VCaP (cell line): ENCODE measurements at regions not wholly inside any gene's neighbourhood (a gene's known extent, or its start where the extent isn't known, plus 50 kb on each side); places are given as distances from the start of the nearest gene placed in this dataset.

Experiments used
- H3K27ac ChIP-seq: fragments of 450-650 bp; 2 replicates; pipeline ENCODE4 v1.5.1; 2017
- CTCF ChIP-seq: fragments of 450-650 bp; conservative IDR thresholded peaks from 2 replicates; pipeline ENCODE4 v1.5.1; 2017; ENCODE audit warnings: mild to moderate bottlenecking, moderate library complexity

GRCh38 chr2:155178921-155179320 lies 480.4 kb downstream of the KCNJ3 start:
- H3K27ac ChIP-seq: no peak overlapping the region
- TF ChIP-seq CTCF: no peak

- no peak overlapping the region for H3K27ac ChIP-seq
- no peak for TF ChIP-seq CTCF
Observed at GRCh38 chr2:155176345-155176744, 477.9 kb downstream of the KCNJ3 start.

GRCh38 chr2:155169317-155169716 lies 470.8 kb downstream of the KCNJ3 start:
- no peak for TF ChIP-seq CTCF
- H3K27ac ChIP-seq: no peak overlapping the region

- TF ChIP-seq CTCF: no peak
- no peak overlapping the region for H3K27ac ChIP-seq
Observed at GRCh38 chr2:155162494-155162893, 464.0 kb downstream of the KCNJ3 start.

- H3K27ac ChIP-seq: no peak overlapping the region
Observed at GRCh38 chr2:155161314-155161713, 462.8 kb downstream of the KCNJ3 start.

GRCh38 chr2:155157711-155158110 lies 459.2 kb downstream of the KCNJ3 start:
- no peak overlapping the region for H3K27ac ChIP-seq
- TF ChIP-seq CTCF: no peak

More at GRCh38 chr2:155161314-155161713, 462.8 kb downstream of the KCNJ3 start:
- no peak for TF ChIP-seq CTCF

GRCh38 chr2:155157065-155157464 lies 458.6 kb downstream of the KCNJ3 start:
- no peak for TF ChIP-seq CTCF
- no peak overlapping the region for H3K27ac ChIP-seq

- no peak overlapping the region for H3K27ac ChIP-seq
- no peak for TF ChIP-seq CTCF
Observed at GRCh38 chr2:155151945-155152344, 453.4 kb downstream of the KCNJ3 start.
